ENCODE measurements at regions not wholly inside any gene's neighbourhood (a gene's known extent, or its start where the extent isn't known, plus 50 kb on each side); places are given as distances from the start of the nearest gene placed in this dataset.

DNA sequence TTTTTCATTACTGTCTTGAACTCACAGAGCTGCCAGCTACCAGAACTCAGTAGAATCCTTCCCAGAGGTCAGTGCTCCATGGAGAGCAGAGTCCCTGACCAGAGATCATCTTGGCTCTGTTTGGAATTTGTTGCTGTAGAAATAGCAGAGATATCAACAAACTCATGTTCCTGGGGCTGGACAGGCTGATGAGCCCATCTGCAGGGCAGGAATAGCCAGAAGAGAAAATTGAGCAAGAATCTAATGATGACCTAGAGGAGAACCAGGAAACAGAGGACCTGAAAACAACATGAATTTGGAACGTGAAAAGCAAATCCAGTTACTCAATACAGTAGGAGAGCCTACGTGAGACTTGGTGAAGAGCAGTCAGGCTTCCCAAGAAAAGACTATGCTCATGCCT lies 437.8 kb downstream of the PLK2 start:
- DNase-seq (ENCODE audit: low read depth), result peak; percentile 34
- TF ChIP-seq, protein P1, sequence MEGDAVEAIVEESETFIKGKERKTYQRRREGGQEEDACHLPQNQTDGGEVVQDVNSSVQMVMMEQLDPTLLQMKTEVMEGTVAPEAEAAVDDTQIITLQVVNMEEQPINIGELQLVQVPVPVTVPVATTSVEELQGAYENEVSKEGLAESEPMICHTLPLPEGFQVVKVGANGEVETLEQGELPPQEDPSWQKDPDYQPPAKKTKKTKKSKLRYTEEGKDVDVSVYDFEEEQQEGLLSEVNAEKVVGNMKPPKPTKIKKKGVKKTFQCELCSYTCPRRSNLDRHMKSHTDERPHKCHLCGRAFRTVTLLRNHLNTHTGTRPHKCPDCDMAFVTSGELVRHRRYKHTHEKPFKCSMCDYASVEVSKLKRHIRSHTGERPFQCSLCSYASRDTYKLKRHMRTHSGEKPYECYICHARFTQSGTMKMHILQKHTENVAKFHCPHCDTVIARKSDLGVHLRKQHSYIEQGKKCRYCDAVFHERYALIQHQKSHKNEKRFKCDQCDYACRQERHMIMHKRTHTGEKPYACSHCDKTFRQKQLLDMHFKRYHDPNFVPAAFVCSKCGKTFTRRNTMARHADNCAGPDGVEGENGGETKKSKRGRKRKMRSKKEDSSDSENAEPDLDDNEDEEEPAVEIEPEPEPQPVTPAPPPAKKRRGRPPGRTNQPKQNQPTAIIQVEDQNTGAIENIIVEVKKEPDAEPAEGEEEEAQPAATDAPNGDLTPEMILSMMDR (conservative IDR thresholded peaks at IDR 0.05; ENCODE audit: low read depth, low read length), result no peak

DNA sequence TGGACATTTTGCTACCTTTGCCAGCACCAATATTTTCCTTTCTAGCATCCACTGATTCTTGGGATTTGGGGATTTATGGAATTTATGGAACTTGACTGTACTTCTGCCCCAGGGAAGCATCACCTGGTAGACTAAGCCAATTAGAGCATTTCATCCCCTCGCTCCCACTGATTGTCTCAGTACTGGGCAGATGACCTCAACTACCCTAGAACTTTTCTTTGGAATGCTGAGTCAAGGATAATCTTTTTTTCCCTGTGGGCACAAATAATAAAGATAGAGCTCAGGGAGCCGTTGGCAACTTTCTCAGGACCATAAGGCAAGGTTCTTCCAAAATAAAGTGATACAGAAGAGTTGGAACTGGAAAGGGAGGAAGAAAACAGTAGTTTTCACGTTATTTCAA lies 438.4 kb downstream of the PLK2 start:
- H3K4me3 ChIP-seq (ENCODE audit: low read depth, low read length), result no peak overlapping the region
- no peak for DNase-seq (ENCODE audit: low read depth)
- TF ChIP-seq, protein P1 (conservative IDR thresholded peaks at IDR 0.05; ENCODE audit: low read depth, low read length), result no peak

More for the DNA sequence above, 437.8 kb downstream of the PLK2 start:
- H3K4me3 ChIP-seq (ENCODE audit: low read depth, low read length), result no peak overlapping the region

DNA sequence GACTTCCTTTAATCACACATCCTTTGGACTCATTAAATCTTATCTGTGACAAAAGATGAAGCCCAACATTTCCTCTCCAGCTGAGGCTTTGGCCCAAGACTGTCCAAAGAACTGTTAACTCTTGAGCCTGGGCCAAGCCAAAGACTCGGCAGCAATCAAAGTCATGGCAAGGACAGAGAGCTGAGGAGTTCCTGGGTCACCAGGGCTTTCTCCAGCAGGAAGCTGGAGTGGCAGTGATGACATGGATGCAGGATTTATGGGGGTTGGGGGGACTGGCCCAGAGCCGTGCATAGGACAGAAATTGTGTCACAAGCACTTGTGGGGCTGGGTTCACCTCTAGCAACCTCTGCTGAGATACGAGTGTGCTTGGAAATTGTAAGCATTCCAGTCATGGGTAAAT lies 440.3 kb downstream of the PLK2 start:
- no peak overlapping the region for H3K4me3 ChIP-seq (ENCODE audit: low read depth, low read length)
- TF ChIP-seq, protein P1 (conservative IDR thresholded peaks at IDR 0.05; ENCODE audit: low read depth, low read length), result no peak
- DNase-seq (ENCODE audit: low read depth), result no peak

DNA sequence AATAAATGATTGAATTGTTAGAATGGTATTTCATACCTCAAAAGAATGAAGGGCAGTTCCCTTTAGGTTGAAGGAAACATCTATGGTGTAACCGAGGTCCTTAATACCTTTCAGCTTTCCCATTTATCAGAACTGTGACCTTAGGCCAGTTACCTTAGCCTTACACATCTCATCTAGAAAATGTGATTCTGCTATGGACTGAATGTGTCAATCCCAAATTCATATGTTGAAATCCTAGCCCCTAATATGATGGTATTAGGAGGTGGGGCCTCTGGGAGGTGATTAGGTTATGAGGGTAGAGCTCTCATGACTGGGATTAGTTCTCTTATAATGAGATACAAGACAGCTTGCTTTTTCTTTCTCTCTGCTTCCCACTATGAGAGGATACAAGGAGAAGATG lies 441.9 kb downstream of the PLK2 start:
- no peak for DNase-seq (ENCODE audit: low read depth)
- TF ChIP-seq, protein P1 (conservative IDR thresholded peaks at IDR 0.05; ENCODE audit: low read depth, low read length), result no peak
- no peak overlapping the region for H3K4me3 ChIP-seq (ENCODE audit: low read depth, low read length)

DNA sequence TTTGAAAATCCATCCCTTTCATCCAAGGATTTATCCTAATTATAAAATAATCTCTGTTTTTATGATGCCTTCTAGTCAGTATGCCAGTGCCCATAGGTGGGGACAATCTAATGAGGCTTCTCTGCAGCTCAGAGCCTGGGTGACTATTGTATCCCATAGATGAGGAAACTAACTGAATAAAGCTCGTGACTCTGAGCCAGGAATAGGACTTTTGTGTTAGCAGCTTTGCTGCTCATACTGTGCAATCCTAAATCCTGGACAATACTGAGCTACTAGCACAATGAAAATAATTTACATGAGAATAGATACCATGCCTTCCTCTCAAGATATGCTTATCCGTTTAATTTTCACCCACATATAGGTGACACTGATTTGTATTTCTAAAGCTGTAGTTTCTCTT lies 443.0 kb downstream of the PLK2 start:
- no peak for DNase-seq (ENCODE audit: low read depth)
- TF ChIP-seq, protein P1 (conservative IDR thresholded peaks at IDR 0.05; ENCODE audit: low read depth, low read length), result no peak
- no peak overlapping the region for H3K4me3 ChIP-seq (ENCODE audit: low read depth, low read length)

DNA sequence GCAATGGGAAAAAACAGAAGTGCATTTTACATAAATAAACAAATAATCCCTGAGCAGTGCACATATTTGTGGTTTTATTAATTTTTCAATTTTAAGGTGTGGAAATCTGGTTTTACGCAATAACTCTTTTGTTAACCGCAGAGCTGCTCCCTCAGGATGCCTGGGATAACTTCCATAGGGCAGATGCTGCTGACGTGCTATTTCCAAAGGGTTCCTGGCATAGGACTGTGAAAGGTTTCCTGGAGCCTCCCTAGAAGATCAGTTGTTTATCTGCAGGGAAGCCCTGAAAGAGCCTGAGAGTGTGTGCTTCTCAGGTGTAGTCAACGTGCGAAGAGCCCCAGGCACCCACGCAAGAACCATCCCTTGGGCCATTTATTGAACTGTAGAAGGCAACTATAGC lies 443.5 kb downstream of the PLK2 start:
- TF ChIP-seq, protein P1 (conservative IDR thresholded peaks at IDR 0.05; ENCODE audit: low read depth, low read length), result no peak
- no peak overlapping the region for H3K4me3 ChIP-seq (ENCODE audit: low read depth, low read length)
- DNase-seq (ENCODE audit: low read depth), result peak; percentile 58

DNA sequence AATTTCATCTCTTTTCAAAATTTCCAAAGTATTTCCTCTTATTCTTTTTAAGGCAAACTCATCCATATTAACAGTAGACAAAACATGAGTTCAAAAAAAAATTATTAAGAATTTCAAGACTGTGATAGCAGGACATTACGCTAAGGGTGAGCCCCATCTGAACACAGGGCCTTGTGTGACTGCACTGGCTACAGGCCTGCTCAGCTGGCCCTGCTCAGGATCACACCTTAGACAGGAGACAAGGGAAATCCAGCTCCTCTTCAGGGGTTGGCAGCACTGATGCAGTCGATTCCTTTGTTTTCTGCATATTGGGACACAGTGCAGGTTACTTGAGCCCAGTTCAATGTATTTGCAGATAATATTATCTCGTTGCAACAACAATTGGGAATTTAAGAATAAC lies 444.7 kb downstream of the PLK2 start:
- no peak overlapping the region for H3K4me3 ChIP-seq (ENCODE audit: low read depth, low read length)
- TF ChIP-seq, protein P1 (conservative IDR thresholded peaks at IDR 0.05; ENCODE audit: low read depth, low read length), result no peak

More for the DNA sequence above, 444.7 kb downstream of the PLK2 start:
- no peak for DNase-seq (ENCODE audit: low read depth)
